Activated naive CD4-positive, alpha-beta T cell treated with anti-CD3 and anti-CD28 coated beads, Interleukin-2, amount 10 ng/mL, durations not matched to agents 7 days and 5 days (primary cell): ENCODE measurements at regions not wholly inside any gene's neighbourhood (a gene's known extent, or its start where the extent isn't known, plus 50 kb on each side); places are given as distances from the start of the nearest gene placed in this dataset.
"Not testable (repeated sequence)": the region's sequence is repeated elsewhere in the genome, so short reads cannot be mapped to it uniquely, and the experiment has no call there.

ENCODE experiments used
- CTCF ChIA-PET: fragments of 350-600 bp; sonication (Branson Sonifier 250); formaldehyde crosslinking; loops from one replicate; lab custom pipeline; 2021; ENCODE audit warnings: antibody characterized with exemption; lab: Charles Lee
- DNase-seq: peaks from one replicate; pipeline ENCODE4 v3.0.0-alpha.2; 2020
- H3K27ac Mint-ChIP-seq: one replicate; pipeline ENCODE4 v1.8.0; 2021; ENCODE audit warnings: mild to moderate bottlenecking, moderate library complexity, mixed read lengths
- H3K27me3 Mint-ChIP-seq: one replicate; pipeline ENCODE4 v1.8.0; 2021; ENCODE audit warnings: mild to moderate bottlenecking, mixed read lengths
- H3K36me3 Mint-ChIP-seq: one replicate; pipeline ENCODE4 v1.8.0; 2021; ENCODE audit warnings: mixed read lengths
- H3K4me1 Mint-ChIP-seq: one replicate; pipeline ENCODE4 v1.8.0; 2021; ENCODE audit warnings: mixed read lengths
- H3K4me3 Mint-ChIP-seq: one replicate; pipeline ENCODE4 v1.8.0; 2021; ENCODE audit warnings: mild to moderate bottlenecking, moderate library complexity, mixed read lengths
- H3K9me3 Mint-ChIP-seq: one replicate; pipeline ENCODE4 v1.8.0; 2021; ENCODE audit warnings: mixed read lengths

GRCh38 chr4:134529629-134530028 is 328.0 kb upstream of the PABPC4L start:
- H3K4me3 Mint-ChIP-seq = no peak overlapping the region
- no peaks in the 10 kb centered on the region for H3K27me3 Mint-ChIP-seq
- CTCF ChIA-PET = no interaction called here
- no peak for DNase-seq
- H3K4me1 Mint-ChIP-seq = no peaks in the 10 kb centered on the region
- no peak overlapping the region for H3K27ac Mint-ChIP-seq
- H3K36me3 Mint-ChIP-seq = no peaks in the 10 kb centered on the region
- no peaks in the 10 kb centered on the region for H3K9me3 Mint-ChIP-seq

- Mint-ChIP-seq H3K4me1 (no peaks in the 10 kb centered on the region), H3K4me3 (no peak overlapping the region), H3K27ac (no peak overlapping the region), H3K27me3 (no peaks in the 10 kb centered on the region), H3K9me3 (no peaks in the 10 kb centered on the region), H3K36me3 (no peaks in the 10 kb centered on the region)
- CTCF ChIA-PET = no interaction called here
- no peak for DNase-seq
Measured at GRCh38 chr4:134518574-134519217, 317.1 kb upstream of the PABPC4L start.

GRCh38 chr4:134510544-134510943 is 309.0 kb upstream of the PABPC4L start:
- no peak for DNase-seq
- no peaks in the 10 kb centered on the region for H3K27me3 Mint-ChIP-seq

GRCh38 chr4:134505511-134505910 is 303.9 kb upstream of the PABPC4L start:
- no peak overlapping the region for H3K4me3 Mint-ChIP-seq

More at GRCh38 chr4:134510544-134510943, 309.0 kb upstream of the PABPC4L start:
- Mint-ChIP-seq H3K4me3 (no peak overlapping the region), H3K27ac (no peak overlapping the region), H3K4me1 (no peaks in the 10 kb centered on the region), H3K36me3 (no peaks in the 10 kb centered on the region), H3K9me3 (peaks cover 4% of the 10 kb centered on the region)
- CTCF ChIA-PET = no interaction called here

GRCh38 chr4:134501973-134502643 is 300.5 kb upstream of the PABPC4L start:
- Mint-ChIP-seq H3K27ac (no peak overlapping the region), H3K4me1 (no peaks in the 10 kb centered on the region), H3K4me3 (no peak overlapping the region), H3K27me3 (no peaks in the 10 kb centered on the region), H3K9me3 (peaks cover 5% of the 10 kb centered on the region), H3K36me3 (no peaks in the 10 kb centered on the region)
- no peak for DNase-seq
- CTCF ChIA-PET = interaction anchor here (0.7 kb wide), 1 partner anchor 486 kb away, joined by 4 read pairs; no protein-coding TSS in a partner anchor

More at GRCh38 chr4:134505511-134505910, 303.9 kb upstream of the PABPC4L start:
- no peaks in the 10 kb centered on the region for H3K27me3 Mint-ChIP-seq
- no peak overlapping the region for H3K27ac Mint-ChIP-seq
- H3K4me1 Mint-ChIP-seq = no peaks in the 10 kb centered on the region
- CTCF ChIA-PET = no interaction called here
- H3K9me3 Mint-ChIP-seq = peaks cover 9% of the 10 kb centered on the region
- no peaks in the 10 kb centered on the region for H3K36me3 Mint-ChIP-seq
- no peak for DNase-seq

- H3K27ac Mint-ChIP-seq, DNase-seq, H3K4me1 Mint-ChIP-seq, CTCF ChIA-PET, H3K27me3 Mint-ChIP-seq, H3K36me3 Mint-ChIP-seq, H3K9me3 Mint-ChIP-seq, H3K4me3 Mint-ChIP-seq: not testable (repeated sequence)
Measured at GRCh38 chr4:134501488-134501887, 299.9 kb upstream of the PABPC4L start.

GRCh38 chr4:134499074-134499473 is 297.5 kb upstream of the PABPC4L start:
- Mint-ChIP-seq H3K9me3 (peaks cover 5% of the 10 kb centered on the region), H3K36me3 (no peaks in the 10 kb centered on the region), H3K4me1 (no peaks in the 10 kb centered on the region), H3K27ac (no peak overlapping the region), H3K27me3 (no peaks in the 10 kb centered on the region), H3K4me3 (no peak overlapping the region)
- CTCF ChIA-PET = no interaction called here
- DNase-seq = no peak

GRCh38 chr4:134490863-134491262 is 289.3 kb upstream of the PABPC4L start:
- Mint-ChIP-seq H3K9me3 (peaks cover 2% of the 10 kb centered on the region), H3K27ac (no peak overlapping the region), H3K4me3 (no peak overlapping the region), H3K36me3 (no peaks in the 10 kb centered on the region), H3K4me1 (no peaks in the 10 kb centered on the region), H3K27me3 (no peaks in the 10 kb centered on the region)
- CTCF ChIA-PET = no interaction called here
- no peak for DNase-seq

GRCh38 chr4:134483514-134483913 is 281.9 kb upstream of the PABPC4L start:
- H3K36me3 Mint-ChIP-seq, DNase-seq, H3K27ac Mint-ChIP-seq, CTCF ChIA-PET, H3K4me3 Mint-ChIP-seq, H3K9me3 Mint-ChIP-seq, H3K4me1 Mint-ChIP-seq, H3K27me3 Mint-ChIP-seq: not testable (repeated sequence)

GRCh38 chr4:134471569-134471968 is 270.0 kb upstream of the PABPC4L start:
- CTCF ChIA-PET = no interaction called here
- Mint-ChIP-seq H3K4me1 (no peaks in the 10 kb centered on the region), H3K36me3 (no peaks in the 10 kb centered on the region), H3K9me3 (peaks cover 5% of the 10 kb centered on the region), H3K27ac (no peak overlapping the region), H3K27me3 (no peaks in the 10 kb centered on the region), H3K4me3 (no peak overlapping the region)
- no peak for DNase-seq

- CTCF ChIA-PET = no interaction called here
- Mint-ChIP-seq H3K36me3 (no peaks in the 10 kb centered on the region), H3K27me3 (no peaks in the 10 kb centered on the region), H3K4me1 (no peaks in the 10 kb centered on the region), H3K4me3 (no peak overlapping the region), H3K9me3 (peaks cover 5% of the 10 kb centered on the region), H3K27ac (no peak overlapping the region)
- DNase-seq = no peak
Measured at GRCh38 chr4:134470544-134470943, 269.0 kb upstream of the PABPC4L start.

GRCh38 chr4:134465417-134465816 is 263.8 kb upstream of the PABPC4L start:
- DNase-seq = no peak
- Mint-ChIP-seq H3K4me3 (no peak overlapping the region), H3K36me3 (no peaks in the 10 kb centered on the region), H3K9me3 (no peaks in the 10 kb centered on the region), H3K27ac (no peak overlapping the region), H3K4me1 (no peaks in the 10 kb centered on the region), H3K27me3 (no peaks in the 10 kb centered on the region)
- CTCF ChIA-PET = no interaction called here

- CTCF ChIA-PET = no interaction called here
- Mint-ChIP-seq H3K27ac (no peak overlapping the region), H3K9me3 (peaks cover 8% of the 10 kb centered on the region), H3K36me3 (no peaks in the 10 kb centered on the region), H3K4me3 (no peak overlapping the region), H3K4me1 (no peaks in the 10 kb centered on the region), H3K27me3 (no peaks in the 10 kb centered on the region)
- no peak for DNase-seq
Measured at GRCh38 chr4:134463771-134464170, 262.2 kb upstream of the PABPC4L start.

- Mint-ChIP-seq H3K36me3 (no peaks in the 10 kb centered on the region), H3K4me3 (no peak overlapping the region), H3K4me1 (no peaks in the 10 kb centered on the region), H3K9me3 (peaks cover 5% of the 10 kb centered on the region), H3K27me3 (no peaks in the 10 kb centered on the region), H3K27ac (no peak overlapping the region)
- CTCF ChIA-PET = no interaction called here
- no peak for DNase-seq
Measured at GRCh38 chr4:134426821-134427220, 225.2 kb upstream of the PABPC4L start.

GRCh38 chr4:134425756-134426155 is 224.2 kb upstream of the PABPC4L start:
- no peaks in the 10 kb centered on the region for H3K36me3 Mint-ChIP-seq
- H3K4me3 Mint-ChIP-seq = no peak overlapping the region
- H3K9me3 Mint-ChIP-seq = peaks cover 2% of the 10 kb centered on the region
- H3K4me1 Mint-ChIP-seq = no peaks in the 10 kb centered on the region
- CTCF ChIA-PET = no interaction called here
- no peak for DNase-seq
- H3K27ac Mint-ChIP-seq = no peak overlapping the region
- H3K27me3 Mint-ChIP-seq = no peaks in the 10 kb centered on the region
